LNCaP clone FGC (cell line): ENCODE measurements at regions not wholly inside any gene's neighbourhood (a gene's known extent, or its start where the extent isn't known, plus 50 kb on each side); places are given as distances from the start of the nearest gene placed in this dataset.
"Not testable (repeated sequence)": the region's sequence is repeated elsewhere in the genome, so short reads cannot be mapped to it uniquely, and the experiment has no call there.

Source experiments
- DNase-seq: peaks from one replicate; pipeline ENCODE4 v3.0.0-alpha.2; 2011; ENCODE audit warnings: low read depth
- H3K4me3 ChIP-seq: 2 replicates; pipeline ENCODE4 v1.5.1; 2011; ENCODE audit warnings: mild to moderate bottlenecking, low read depth, low read length, control low read depth
- TF ChIP-seq, protein P1 (sequence below): IDR thresholded peaks from 2 replicates; pipeline ENCODE4 v1.5.1; 2012; ENCODE audit warnings: mild to moderate bottlenecking; ENCODE audit not compliant: control insufficient read depth, insufficient read depth; ENCODE audit errors: extremely low read depth

DNA sequence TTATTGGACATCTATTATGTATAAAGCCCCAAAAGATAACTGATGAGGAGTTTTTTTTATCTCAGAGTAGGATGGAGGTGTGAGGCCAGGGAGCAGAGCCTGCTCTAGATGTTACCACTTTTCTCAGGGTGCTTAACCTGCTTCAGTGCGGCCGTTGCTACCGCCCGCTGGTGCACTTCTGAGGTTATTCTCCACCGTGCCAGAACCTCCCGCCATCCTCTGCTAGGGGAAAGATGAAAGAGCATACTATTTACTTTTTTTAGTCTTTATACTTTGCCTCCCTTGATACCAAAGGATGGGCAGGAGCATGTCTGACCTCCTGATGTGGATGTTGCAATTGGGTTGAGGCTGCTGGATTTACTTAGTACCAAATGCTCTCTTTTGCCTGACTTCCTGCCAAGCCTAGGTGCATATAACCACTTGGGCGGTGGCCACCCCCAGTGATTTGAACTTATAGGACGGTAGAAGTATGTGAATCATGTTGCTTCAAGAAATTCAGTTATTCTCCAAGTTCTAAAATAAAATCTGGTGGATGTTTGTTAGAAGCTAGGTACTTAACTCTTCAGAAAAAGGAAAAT lies 71.1 kb upstream of the HSPB3 start:
- no peak for DNase-seq

DNA sequence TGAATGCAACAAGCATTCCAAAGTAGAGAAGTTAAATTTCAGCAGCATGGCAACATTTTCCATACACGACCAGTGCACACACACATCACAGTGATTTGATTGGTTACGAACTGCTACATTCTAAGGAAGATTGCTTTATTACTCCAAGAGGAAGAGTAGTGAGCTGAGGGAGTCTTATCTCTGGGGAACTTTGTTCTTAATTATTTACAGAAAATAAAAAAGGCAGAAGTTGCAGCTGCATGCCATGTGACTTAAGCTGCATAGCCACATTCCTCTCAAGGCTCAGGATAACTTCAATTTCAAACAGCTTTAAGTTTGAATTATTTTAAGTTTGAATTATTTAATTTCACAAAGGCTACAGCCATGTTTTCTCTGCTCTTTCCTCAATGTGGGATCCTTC lies 71.6 kb upstream of the HSPB3 start:
- no peak overlapping the region for H3K4me3 ChIP-seq
- TF ChIP-seq, protein P1, sequence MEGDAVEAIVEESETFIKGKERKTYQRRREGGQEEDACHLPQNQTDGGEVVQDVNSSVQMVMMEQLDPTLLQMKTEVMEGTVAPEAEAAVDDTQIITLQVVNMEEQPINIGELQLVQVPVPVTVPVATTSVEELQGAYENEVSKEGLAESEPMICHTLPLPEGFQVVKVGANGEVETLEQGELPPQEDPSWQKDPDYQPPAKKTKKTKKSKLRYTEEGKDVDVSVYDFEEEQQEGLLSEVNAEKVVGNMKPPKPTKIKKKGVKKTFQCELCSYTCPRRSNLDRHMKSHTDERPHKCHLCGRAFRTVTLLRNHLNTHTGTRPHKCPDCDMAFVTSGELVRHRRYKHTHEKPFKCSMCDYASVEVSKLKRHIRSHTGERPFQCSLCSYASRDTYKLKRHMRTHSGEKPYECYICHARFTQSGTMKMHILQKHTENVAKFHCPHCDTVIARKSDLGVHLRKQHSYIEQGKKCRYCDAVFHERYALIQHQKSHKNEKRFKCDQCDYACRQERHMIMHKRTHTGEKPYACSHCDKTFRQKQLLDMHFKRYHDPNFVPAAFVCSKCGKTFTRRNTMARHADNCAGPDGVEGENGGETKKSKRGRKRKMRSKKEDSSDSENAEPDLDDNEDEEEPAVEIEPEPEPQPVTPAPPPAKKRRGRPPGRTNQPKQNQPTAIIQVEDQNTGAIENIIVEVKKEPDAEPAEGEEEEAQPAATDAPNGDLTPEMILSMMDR: no peak
- DNase-seq: peak; percentile 59

More for the DNA sequence above, 71.1 kb upstream of the HSPB3 start:
- no peak overlapping the region for H3K4me3 ChIP-seq
- TF ChIP-seq, protein P1: no peak

DNA sequence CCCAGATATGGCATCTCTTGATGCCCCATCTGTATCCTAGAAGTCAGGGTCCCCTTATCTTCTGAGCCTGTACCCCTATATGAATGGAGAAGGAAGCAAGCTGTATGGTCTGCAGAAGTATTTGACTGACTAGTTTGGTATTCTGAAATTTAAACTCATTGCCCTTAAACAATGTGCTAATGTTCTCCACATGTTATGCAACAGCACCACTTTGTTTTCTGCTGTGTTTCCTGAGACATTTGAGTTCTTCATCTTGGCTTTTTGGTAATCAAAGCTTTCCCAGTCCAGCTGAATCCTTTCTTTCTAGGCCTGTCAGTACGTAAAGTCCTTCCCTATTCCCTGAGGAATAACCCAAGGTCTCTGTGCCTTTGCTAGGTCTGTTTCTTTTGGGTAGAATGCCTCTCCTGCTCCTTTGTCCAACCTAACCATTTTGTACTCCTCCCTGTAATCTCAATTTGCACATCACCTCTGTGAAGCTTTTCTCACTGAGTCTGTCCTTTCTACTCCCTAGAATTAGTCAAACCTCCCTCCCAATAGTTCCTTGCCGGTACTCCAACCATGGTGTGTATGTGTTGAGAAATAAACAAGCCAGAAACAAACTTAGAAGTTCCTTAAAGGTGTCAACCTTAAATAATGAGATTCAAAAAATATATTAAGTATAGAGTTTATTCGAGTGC lies 72.1 kb upstream of the HSPB3 start:
- TF ChIP-seq, protein P1: no peak
- H3K4me3 ChIP-seq: no peak overlapping the region
- DNase-seq: no peak

DNA sequence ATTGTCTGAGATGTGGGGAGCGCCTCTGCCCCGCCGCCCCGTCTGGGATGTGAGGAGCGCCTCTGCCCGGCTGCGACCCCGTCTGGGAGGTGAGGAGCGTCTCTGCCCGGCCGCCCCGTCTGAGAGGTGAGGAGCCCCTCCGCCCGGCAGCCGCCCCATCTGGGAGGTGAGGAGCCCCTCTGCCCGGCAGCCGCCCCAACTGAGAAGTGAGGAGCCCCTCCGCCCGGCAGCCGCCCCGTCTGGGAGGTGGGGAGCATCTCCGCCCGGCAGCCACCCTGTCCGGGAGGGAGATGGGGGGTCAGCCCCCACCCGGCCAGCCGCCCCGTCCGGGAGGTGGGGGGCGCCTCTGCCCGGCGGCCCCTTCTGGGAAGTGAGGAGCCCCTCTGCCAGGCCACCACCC lies 70.9 kb upstream of the ARL15 start:
- not testable (repeated sequence) for H3K4me3 ChIP-seq, DNase-seq

DNA sequence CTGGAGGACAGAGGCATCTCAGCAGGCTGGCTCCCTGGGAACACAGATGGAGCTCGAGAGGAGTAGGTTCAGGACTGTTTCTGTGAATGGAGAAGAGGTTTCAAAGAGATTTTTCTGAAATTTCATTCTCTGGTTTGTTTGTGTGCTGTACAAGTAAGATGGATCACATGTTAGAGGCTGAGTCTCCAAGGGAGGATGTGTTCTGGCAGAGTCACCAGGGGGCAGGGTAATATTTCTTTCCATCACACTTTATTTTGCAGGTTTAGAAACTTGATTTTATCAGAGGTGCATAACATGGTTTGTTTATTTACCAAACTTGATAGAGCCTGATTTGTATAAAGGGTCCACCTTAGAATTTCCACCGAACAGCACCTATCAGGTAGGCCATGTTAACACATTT lies 69.2 kb upstream of the ARL15 start:
- DNase-seq: no peak
- no peak overlapping the region for H3K4me3 ChIP-seq

DNA sequence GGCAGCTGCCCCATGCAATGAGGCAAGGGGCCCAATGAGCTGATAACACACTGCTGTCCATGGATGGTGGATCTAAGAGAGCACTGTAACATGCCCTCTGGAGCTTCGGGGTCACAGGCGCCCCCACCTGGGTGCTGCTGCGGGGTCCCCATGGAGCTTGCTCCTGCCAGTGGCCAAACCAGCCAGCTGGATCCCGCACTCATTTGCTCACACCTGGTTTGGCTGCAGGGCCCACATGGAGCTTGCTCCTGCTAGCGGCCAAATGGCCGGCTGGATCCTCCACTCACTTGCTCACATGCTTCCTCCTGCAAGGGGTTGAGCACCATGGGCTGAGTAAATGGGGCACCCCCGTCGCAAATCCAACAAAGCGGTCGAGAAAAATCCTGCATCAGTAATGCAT lies 68.3 kb upstream of the ARL15 start:
- no peak for DNase-seq
- H3K4me3 ChIP-seq: no peak overlapping the region
- TF ChIP-seq, protein P1: no peak

More for the DNA sequence above, 69.2 kb upstream of the ARL15 start:
- TF ChIP-seq, protein P1: no peak

DNA sequence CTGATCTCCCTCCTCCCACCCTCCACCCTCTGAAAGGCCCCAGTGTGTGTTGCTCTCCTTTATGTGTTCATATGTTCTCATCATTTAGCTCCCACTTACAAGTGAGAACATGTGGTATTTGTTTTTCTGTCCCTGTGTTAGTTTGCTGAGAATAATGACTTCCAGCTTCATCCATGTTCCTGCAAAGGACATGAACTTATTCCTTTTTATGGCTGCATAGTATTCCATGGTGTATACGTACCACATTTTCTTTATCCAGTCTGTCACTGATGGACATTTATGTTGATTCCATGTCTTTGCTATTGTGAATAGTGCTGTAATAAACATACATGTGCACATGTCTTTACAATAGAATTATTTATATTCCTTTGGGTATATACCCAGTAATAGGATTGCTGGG lies 67.0 kb upstream of the ARL15 start:
- not testable (repeated sequence) for DNase-seq

DNA sequence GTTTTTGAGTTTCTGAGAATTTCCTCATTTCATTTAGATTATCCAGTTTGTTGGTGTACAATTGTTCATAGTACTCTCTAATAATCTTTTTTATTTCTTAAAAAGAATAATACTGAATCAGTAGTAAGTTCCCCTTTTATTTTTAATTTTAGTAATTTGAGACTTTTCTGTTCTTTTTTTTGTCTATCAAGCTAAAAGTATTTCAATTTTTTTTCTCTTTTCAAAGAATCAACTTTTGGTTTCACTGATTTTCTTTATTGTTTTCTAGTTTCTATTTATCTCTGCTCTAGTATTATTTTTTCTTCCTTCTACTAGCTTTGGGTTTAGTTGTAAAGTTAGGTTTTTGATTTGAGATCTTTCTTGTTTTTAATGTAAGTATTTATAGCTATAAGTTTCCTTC lies 60.6 kb upstream of the ARL15 start:
- no peak overlapping the region for H3K4me3 ChIP-seq
- no peak for DNase-seq
- TF ChIP-seq, protein P1: no peak

More for the DNA sequence above, 67.0 kb upstream of the ARL15 start:
- H3K4me3 ChIP-seq: not testable (repeated sequence)
